Islet precursor cell (in vitro differentiated cells): ENCODE measurements at regions not wholly inside any gene's neighbourhood (a gene's known extent, or its start where the extent isn't known, plus 50 kb on each side); places are given as distances from the start of the nearest gene placed in this dataset.

Experiments used
- DNase-seq: peaks from one replicate; pipeline ENCODE4 v3.0.0-alpha.2; 2018

- DNase-seq = no peak
Measured at GRCh38 chr1:172959571-172959970, 91.2 kb downstream of the TNFSF18 start.

GRCh38 chr1:172960019-172960418, 90.7 kb downstream of the TNFSF18 start:
- DNase-seq = no peak

- no peak for DNase-seq
Measured at GRCh38 chr1:172960454-172961208, 90.1 kb downstream of the TNFSF18 start.

GRCh38 chr1:172964864-172965263, 85.9 kb downstream of the TNFSF18 start:
- no peak for DNase-seq

- no peak for DNase-seq
Measured at GRCh38 chr1:172966844-172967540, 83.7 kb downstream of the TNFSF18 start.

GRCh38 chr1:172967936-172968335, 82.8 kb downstream of the TNFSF18 start:
- DNase-seq = no peak

- peak; percentile 60 for DNase-seq
Measured at GRCh38 chr1:172969611-172970010, 81.1 kb downstream of the TNFSF18 start.

GRCh38 chr1:172970186-172970585, 80.6 kb downstream of the TNFSF18 start:
- DNase-seq = no peak

GRCh38 chr1:172971241-172971640, 79.5 kb downstream of the TNFSF18 start:
- peak; percentile 59 for DNase-seq

- DNase-seq = no peak
Measured at GRCh38 chr1:172972258-172972657, 78.5 kb downstream of the TNFSF18 start.

- DNase-seq = no peak
Measured at GRCh38 chr1:172973424-172973823, 77.3 kb downstream of the TNFSF18 start.

- DNase-seq = no peak
Measured at GRCh38 chr1:172976222-172977041, 74.3 kb downstream of the TNFSF18 start.

- no peak for DNase-seq
Measured at GRCh38 chr1:172977296-172978017, 73.3 kb downstream of the TNFSF18 start.

- DNase-seq = no peak
Measured at GRCh38 chr1:172978595-172978994, 72.1 kb downstream of the TNFSF18 start.

GRCh38 chr1:172979828-172980227, 70.9 kb downstream of the TNFSF18 start:
- no peak for DNase-seq

- no peak for DNase-seq
Measured at GRCh38 chr1:172980456-172980855, 70.3 kb downstream of the TNFSF18 start.

- no peak for DNase-seq
Measured at GRCh38 chr1:172980971-172981370, 69.8 kb downstream of the TNFSF18 start.
